ENCODE measurements at regions not wholly inside any gene's neighbourhood (a gene's known extent, or its start where the extent isn't known, plus 50 kb on each side); places are given as distances from the start of the nearest gene placed in this dataset.
"Not testable (repeated sequence)": the region's sequence is repeated elsewhere in the genome, so short reads cannot be mapped to it uniquely, and the experiment has no call there.

DNA sequence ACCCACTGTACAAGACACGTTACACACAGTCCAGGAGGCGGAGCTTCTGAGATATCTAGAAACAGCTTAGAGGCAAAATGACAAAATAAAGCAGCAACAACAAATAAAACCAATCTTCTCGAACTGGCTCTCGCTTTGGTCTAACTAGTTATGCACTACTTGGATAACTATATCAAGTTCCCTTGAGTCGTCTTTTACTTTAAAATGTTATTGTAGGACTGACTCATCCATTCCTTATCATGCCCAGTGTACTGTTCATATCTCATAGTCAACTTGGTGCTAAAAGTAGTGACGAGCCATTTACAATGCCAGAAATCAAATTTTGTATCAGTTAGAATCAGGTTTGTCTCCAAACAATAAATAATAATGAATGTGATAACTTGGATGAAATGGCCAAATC lies 102.5 kb upstream of the SLC35G4 start:
- no peak for DNase-seq

DNA sequence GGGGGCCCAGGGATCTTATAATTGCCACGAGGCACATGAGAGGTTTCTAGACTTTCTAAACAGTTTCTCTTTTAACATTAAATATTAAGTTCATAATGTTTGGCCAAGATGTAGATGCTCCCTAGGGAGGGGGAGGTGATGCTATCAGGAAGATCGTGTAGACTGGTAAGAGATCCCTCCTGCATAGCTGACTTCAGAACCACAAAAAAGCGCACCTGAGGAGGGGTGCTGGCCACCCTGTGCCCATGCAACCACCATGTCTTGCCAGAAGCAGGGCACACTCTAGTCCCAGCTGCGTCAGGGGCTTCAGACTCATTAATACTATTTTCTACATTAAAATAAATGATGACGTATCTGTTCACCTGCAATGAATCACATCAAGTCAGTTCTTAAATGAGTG lies 103.4 kb upstream of the SLC35G4 start:
- no peak for DNase-seq

DNA sequence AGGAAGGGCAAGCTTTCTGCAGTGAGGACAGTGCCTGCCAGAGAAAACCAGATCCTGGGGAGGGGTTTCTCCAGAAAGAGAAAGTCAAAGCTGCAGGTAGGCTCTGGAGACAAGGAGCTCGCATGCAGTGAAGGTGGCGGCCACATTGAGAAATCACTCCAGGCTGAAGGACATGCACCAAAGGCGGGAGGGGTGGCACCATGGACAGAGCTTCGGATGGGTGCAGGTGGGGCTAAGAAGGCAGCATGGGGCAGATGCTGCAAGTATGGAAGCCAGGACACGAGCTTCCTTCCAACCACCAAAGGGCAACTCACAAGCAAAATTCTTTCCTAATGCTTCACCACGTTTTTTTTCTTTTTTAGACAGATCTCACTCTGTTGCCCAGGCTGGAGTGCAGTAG lies 104.4 kb upstream of the SLC35G4 start:
- DNase-seq: no peak

DNA sequence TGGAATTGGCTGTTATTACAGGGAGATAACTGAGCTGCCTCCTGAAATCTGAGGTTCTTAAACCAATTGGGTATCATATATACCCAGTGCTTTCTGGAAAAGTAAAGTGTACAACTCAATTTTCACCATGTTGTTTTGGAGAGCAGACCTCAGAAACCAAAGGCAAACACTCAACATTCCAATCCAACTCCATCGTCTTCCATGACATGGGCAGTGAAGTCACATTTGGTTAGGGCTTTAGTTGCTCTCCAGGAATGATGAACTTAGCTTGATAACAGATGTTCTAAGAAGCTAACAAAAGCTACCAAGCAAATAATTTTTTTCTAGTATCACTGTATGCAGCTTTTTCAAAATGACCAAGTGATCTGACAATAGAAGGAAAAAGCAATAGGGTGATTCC lies 107.0 kb upstream of the SLC35G4 start:
- DNase-seq: no peak

DNA sequence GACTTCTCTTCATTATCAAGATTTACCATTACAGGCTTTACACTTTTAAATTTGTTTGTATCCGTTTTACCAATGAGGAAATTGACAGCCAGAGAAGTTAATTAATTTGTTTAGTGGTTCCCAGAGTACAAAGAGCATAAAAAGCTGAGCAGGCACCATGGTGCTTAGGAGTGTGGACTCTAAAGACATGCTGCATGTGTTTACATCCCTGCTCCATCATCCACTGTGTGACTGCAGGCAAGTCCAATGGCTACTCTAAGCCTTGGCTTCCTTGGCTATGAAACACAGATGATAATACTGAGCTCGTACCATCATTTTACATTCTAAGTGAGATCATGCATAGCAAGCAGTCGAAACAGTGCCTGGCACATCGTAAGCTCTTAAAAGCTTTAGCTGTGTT lies 108.0 kb upstream of the SLC35G4 start:
- no peak for DNase-seq

DNA sequence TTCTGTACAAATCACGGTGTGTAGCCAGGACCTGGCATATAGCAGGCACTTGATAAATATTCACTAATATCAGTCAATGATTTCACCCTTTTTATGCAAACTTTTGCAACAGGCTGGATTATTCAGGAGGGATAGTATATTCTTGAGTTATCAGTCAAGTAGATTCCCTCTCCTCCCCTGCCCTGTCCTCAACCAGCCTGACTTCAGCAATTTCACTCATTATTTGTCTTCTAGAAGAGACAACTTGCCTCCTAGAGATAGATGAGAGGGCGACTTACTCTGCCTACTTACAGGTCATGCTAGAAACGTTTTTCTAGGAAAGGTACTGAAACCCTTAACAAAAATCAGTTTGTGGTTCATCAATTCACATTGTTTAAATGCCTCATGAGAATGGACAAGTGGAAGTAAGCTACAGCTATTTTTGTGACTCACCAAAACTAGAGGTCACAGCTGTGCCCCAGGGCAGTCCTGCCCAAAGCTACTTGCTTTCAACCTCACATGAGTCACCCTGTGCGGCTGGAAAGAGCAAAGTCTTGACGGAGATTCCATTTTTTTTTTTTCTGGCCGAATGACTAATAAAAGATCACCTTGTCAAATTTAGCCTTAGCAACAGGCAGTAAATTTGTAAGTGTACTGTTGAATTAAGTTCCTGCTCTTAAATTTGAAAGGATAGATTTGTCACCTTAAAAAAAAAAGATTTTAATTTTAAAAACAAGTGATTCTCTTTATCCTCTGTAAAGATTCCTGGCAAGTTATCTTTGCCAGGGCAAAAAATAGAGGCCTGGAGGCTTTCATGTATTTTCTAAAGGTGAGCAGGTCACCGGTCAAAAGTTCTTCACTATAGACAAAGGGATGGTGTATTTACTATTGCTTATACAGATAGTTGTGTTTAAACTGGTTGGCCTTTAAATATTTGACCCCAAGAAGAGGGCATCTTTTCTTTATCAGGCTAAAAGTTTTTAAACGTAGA lies 109.0 kb upstream of the SLC35G4 start:
- DNase-seq: no peak

DNA sequence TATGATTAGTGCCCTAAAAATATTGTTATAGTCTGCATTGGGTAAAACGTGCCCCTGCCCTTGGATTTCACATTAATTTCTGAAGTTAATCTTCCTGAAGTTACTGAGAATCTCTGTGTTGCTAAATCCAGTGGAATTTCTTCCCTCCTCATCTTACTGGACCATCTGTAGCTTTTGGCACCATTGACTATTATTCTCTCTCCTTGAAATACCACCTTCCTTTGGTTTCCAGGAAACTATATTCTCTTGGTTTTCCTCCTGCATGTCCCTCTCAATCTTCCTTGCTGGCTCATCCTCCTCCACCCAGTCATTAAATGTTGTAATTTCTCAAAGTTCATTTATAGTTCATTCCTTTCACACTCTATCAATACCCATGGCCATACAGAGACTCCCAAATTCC lies 110.6 kb upstream of the SLC35G4 start:
- no peak for DNase-seq

DNA sequence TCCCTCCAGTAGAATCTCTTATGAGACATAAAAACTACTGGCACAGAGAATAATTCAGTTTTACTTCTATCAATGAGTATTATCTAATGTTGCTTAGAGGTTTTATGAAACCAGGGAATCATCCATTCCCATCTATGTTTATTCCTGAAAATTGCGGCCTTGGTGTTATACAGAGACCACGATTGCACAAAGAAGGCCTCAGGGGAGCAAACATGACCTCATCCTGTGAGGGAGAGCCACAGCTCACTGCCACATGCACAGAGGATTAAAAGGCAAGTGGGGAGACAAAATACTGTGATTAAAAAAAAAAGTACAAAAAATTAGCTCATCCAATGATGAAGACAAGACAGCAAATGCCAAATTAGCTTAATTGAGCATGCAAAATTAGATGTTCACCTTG lies 111.8 kb upstream of the SLC35G4 start:
- no peak for DNase-seq

DNA sequence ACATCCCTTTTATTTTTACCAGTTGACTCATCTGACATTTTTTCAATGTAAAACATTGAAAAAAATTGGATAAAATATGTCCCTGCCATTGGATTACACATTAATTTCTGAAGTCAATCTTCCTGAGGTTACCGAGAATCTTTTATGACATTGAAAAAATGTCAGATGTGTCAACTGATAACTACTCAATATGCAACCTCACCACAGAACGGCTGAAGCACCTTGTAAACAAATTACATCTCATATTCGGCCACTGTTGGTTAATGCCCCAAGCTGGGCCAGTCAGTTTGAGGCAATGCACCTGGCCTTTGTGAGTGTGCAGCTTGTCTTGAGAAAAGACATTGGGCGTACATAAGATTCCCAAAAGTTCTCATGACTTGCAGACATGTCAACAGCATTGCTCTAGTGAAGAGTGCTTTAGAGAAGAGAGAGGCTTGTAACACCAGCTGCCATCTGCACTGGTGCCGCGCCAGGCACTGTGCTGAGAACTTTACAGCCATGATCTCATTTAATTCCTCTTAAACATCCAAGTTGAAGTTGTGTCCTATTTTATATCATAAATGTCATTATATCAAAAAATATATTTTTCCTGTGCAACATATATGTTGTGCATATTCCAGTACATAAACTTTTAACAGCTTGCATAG lies 112.7 kb upstream of the SLC35G4 start:
- no peak for DNase-seq

DNA sequence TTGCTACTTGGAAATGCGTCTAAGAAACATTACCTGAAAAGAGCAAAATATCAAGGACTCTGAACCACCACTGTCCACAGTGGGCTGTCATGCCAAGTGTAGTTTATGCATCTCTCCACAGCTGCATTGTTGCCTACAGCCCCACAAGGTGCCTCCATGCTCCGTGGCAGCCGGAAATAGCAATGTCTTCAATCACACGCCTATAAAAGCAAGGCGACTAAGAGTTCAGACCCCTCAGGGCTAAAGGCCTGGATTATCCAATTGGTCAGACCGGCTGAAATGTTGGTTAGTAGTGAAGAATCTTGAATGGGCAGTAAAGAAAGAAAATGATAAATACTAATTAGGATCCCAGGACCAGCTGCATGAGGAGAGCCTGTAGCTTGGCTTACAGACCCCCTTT lies 114.0 kb upstream of the SLC35G4 start:
- DNase-seq: no peak

DNA sequence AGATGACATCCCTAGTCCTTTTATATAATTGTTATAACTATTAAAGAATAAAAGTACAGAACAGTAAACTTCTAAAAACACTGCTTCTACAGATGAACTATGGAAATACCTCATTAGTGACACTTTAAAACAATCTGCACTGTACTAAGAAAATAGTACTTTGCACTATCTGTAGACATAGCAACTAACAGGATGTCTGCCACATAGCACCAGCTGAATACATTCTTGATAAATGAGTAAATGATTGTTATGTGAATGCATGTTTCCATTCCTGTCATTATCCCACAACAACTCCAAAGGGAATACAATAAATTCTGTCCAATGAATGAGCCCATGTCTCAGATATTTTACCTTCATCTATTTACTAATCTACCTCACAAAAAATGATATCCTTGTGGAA lies 115.3 kb upstream of the SLC35G4 start:
- no peak for DNase-seq

DNA sequence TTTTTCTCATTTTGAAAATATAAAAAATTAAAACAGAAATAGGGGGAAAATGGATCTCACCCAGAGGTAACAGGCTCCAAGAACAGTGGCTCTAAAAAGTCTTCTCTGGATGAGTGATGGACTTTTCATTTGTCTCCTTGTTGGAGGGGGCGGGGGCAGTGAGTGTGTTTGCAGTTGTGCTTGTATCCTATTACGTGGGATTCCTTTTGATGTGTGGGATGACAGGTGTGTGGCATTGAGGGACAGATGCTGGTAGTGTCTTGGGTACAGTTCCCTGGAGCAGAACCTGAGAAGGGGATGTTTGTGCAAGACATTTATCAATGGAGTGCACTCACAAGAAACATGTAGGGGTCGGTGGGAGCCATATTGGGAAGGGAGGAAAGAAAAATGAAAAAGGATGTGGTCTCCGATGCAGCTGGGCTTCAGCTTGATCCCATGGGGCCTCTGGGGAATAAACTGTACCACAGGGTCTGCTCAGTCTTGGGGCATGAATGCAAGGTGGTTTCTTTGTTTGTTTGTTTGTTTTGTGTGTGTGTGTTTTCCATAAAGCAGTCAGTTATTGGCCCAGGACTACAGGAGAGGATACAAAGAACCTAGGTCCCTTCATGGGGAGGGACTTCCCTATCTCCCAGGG lies 120.0 kb upstream of the SLC35G4 start:
- DNase-seq: no peak

DNA sequence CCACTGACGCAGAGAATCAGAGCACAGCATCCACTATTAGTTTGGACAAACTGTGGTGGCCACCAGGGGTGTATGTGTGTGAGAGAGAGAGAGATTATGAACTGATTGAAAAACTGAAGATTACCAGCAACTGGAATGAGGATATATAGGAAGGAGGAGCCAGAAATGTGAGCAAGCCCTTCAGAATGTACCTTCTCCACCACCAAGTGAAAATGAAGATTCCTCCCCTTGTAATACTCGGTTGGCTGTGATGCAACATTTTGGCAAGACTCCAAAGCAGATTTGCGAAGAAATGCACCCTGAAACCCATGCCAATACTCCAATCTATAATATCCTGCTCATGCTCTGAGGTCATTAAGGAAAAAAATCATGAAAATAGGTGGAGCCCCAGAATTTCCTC lies 121.2 kb upstream of the SLC35G4 start:
- DNase-seq: no peak

DNA sequence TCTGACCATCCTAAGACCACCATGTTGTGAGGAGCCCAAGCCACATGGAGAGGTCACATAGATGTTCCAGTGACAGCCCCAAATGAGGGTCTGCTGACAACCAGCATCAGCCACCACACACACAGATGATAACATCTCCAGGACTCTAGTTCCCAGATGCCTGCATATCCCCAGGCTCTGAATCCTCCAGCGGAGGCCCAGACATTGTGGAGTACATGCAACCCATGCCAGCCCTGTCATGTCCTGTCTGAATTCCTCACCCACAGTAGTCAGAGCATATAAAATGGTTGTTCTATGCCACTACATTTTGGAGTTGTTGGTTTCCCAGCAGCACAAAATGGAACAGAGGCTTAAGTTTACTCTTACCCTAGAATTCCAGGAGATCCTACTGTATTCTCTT lies 122.0 kb upstream of the SLC35G4 start:
- DNase-seq: no peak

DNA sequence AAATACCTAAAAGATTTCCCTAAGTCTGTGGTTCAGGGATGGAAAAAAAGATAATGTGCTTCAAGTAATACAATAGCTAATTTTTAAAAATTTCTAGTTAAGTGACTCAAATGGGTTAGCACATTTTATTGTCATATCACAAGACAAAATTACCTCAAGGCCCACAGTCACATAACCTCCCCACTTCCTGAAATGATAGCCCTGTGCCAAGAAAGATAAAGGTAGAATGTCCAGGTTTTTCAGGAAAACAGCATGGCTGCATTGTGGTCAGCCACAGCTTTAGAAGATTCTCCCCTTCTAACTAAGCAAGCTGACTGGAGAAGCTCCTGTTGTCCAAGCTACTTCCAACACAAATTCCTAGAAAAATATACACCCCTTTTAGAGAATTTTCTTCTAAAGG lies 127.1 kb upstream of the SLC35G4 start:
- DNase-seq: no peak

DNA sequence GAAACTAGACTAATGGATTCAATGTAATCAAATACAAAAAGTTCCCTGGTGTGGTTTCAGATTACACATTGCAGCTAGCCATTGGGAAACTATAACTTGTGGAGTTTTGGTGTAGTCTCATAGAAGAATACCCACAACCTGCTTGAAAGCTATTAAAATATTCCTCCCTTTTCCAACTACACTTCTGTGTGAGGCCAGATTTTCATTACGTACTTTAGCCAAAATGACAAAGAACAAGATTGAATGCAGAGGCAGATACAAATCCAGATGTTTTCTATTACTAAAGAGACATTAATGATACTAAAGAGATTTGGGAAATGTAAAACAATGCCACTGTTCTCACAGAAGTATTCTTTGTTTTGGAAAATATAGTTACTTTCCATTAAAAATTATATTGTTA lies 128.7 kb upstream of the SLC35G4 start:
- DNase-seq: no peak

DNA sequence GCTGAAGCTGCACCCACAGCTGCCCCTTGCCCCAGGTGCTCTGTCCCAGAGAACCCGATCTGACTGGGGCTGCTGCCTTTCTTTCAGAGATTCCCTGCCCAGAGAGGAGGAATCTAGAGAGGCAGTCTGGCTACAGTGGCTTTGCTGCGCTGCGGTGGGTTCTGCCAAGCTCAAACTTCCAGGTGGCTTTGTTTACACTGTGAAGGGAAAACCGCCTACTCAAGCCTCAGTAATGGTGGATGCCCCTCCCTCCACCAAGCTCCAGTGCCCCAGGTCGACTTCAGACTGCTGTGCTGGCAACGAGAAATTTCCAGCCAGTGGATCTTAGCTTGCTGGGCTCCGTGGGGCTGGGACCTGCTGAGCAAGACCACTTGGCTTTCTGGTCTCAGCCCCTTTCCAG lies 130.4 kb upstream of the SLC35G4 start:
- DNase-seq: not testable (repeated sequence)

DNA sequence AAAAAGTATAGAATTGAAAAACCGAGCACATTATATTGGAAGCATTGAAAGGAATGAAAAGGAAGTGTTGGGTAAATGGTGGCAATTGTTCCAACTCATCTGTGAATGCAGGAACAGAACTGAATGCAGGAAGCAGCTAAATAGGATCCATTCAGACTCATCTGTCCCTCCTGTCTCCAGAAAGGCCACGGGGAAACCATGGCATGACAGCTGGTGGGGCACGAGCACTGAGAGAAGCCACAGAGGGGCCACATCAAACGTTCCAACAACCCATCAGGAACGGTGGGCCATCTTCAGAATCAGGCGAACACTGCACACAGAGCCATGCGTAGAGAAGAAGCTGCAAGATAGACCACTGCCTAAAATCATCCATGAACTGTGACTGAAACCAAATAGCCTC lies 138.5 kb upstream of the SLC35G4 start:
- DNase-seq: no peak

DNA sequence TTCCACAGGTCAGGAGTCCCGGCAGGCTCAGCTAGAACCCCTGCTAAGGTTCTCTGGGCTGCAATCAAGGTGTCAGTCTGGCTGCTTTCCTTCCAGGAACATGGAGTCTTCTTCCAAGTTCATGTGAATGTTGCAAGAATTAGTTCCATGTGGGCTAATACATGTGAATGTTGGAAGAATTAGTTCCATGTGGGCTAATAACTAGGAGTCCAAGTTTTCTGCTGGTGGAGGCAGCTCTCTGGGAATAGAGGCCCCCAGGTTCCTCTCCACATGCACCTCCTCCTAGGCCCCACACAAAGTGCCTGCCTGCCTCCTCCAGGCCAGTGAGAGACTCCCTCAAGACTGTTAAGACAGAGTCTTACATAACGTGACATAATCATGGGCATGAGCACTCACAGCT lies 140.8 kb upstream of the SLC35G4 start:
- no peak for DNase-seq

DNA sequence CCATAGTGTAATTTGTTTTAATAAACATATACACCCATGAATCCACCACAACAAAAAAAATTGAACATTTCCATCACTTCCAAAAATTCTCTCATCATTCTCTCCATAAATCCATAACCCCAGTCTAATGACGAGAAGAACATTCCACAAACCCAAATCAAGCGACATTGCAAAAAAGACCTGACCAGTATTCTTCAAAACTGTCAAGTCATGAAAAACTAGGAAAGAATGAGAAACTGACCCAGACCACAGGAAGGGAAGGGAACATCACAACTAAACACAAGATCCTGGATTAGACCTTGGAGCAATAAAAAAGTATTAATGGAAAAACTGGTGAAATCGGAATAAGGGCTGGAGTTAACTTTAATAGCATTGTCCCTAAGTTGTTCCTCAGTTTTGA lies 141.3 kb upstream of the SLC35G4 start:
- DNase-seq: no peak

DNA sequence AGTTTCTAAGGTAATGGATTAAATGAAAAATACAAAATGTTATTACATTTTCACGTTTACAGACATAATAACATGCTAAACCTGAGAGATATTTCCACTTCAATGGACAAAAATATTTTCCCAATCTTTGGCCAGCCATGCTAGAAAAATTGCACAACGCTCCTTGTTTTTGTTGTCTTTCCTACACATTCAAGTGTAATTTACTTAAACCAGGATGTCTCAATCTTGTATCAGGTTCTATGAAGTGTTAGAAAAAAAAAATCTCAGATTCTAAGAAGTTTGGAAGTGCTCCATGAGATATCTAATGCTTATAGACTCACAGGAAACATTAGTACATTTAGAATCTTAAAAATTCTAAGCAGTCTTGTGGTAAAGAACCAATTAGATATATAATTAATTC lies 141.8 kb upstream of the SLC35G4 start:
- no peak for DNase-seq

DNA sequence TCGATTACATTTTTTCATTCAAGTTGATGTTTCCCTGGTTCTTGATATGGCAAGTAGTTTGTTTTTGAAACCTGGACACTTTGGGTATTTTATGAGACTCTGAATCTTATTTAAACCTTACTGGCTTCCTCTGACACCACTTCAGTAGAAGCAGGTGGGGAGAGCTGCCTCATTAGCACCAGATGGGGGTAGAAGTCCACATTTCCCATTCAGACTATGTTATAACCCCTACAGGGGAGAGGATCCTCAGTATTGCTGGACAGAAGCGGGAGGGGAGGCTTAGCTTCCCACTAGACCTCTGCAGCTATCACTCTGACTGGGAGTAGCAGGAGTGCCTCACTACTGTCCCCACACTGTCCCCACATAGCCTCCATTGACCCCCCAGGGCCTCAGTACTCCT lies 145.3 kb upstream of the SLC35G4 start:
- DNase-seq: no peak

DNA sequence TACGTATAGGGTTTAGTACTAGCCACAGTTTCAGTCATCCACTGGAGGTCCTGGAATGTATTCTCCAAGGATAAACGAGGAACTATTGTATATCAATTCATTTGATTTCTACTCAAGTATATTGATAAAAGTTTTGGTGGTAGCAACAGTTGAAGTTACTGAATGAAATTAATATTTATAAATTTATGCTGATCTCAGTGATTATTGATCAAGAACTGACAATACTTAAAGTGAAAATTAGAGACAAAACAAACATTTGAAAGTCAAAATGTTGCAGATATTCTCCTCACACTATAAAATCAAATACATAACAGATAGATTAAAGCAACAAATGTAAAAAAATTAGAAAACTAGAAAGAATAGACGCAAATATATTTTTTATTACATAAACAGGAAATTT lies 150.9 kb upstream of the SLC35G4 start:
- DNase-seq: no peak

DNA sequence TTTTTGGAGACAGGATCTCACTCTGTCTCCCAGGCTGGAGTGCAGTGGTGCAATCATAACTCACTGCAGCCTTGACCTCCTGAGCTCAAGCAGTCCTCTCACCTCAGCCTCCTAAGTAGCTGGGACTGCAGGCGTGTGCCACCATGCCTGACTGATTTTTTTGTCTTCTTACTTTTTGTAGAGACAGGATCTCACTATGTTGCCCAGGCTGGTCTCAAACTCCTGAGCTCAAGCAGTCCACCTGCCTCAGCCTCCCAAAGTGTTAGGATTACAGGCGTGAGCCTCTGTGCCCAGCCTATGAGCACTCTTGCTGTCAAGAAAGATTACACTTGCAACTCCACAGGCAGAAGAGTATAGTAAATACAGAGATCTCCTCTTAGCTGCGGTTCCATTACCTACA lies 151.5 kb upstream of the SLC35G4 start:
- DNase-seq: not testable (repeated sequence)
